HUES64 (cell line): ENCODE measurements at regions not wholly inside any gene's neighbourhood (a gene's known extent, or its start where the extent isn't known, plus 50 kb on each side); places are given as distances from the start of the nearest gene placed in this dataset.

Experiments
- H3K27ac ChIP-seq: 2 replicates; pipeline ENCODE4 v1.7.0; 2013; ENCODE audit warnings: low read depth, low read length, inconsistent platforms
- H3K27me3 ChIP-seq: 2 replicates; pipeline ENCODE4 v1.6.1; 2013; ENCODE audit warnings: mild to moderate bottlenecking, low read length; ENCODE audit not compliant: insufficient read depth
- H3K36me3 ChIP-seq: 2 replicates; pipeline ENCODE4 v1.6.1; 2013; ENCODE audit warnings: mild to moderate bottlenecking, low read length; ENCODE audit not compliant: insufficient read depth
- H3K4me1 ChIP-seq: 2 replicates; pipeline ENCODE4 v1.6.1; 2013; ENCODE audit warnings: mild to moderate bottlenecking, low read length, moderate library complexity; ENCODE audit not compliant: insufficient read depth
- H3K4me3 ChIP-seq: 2 replicates; pipeline ENCODE4 v1.5.1; 2013; ENCODE audit warnings: mild to moderate bottlenecking, low read length, moderate library complexity
- H3K9ac ChIP-seq: 2 replicates; pipeline ENCODE4 v1.6.1; 2013; ENCODE audit warnings: mild to moderate bottlenecking, low read depth, low read length
- H3K9me3 ChIP-seq: 2 replicates; pipeline ENCODE4 v1.6.1; 2013; ENCODE audit warnings: low read depth, low read length; ENCODE audit not compliant: insufficient read depth
- WGBS: fragments of 150-250, 120-280 bp; methylation state at CpG from one replicate; pipeline ENCODE4 v1.1.7; 2013; ENCODE audit warnings: missing lambda C conversion rate; 5-methylcytosine and 5-hydroxymethylcytosine counted together

GRCh38 chr12:114764510-114764909 is 80.5 kb upstream of the TBX3 start:
- H3K36me3 ChIP-seq: no peaks in the 10 kb centered on the region
- no peaks in the 10 kb centered on the region for H3K9me3 ChIP-seq
- H3K27ac ChIP-seq: no peak overlapping the region
- no peaks in the 10 kb centered on the region for H3K27me3 ChIP-seq
- H3K4me1 ChIP-seq: no peaks in the 10 kb centered on the region
- WGBS: 74% methylated on average over 6 of the region's 6 CpGs
- H3K9ac ChIP-seq: no peak overlapping the region
- no peak overlapping the region for H3K4me3 ChIP-seq

GRCh38 chr12:114762490-114763110 is 78.6 kb upstream of the TBX3 start:
- H3K9me3 ChIP-seq: no peaks in the 10 kb centered on the region
- H3K4me3 ChIP-seq: no peak overlapping the region
- H3K4me1 ChIP-seq: no peaks in the 10 kb centered on the region
- no peaks in the 10 kb centered on the region for H3K36me3 ChIP-seq
- H3K27me3 ChIP-seq: no peaks in the 10 kb centered on the region
- H3K9ac ChIP-seq: no peak overlapping the region
- 94% methylated on average over 22 of the region's 22 CpGs for WGBS
- H3K27ac ChIP-seq: no peak overlapping the region

GRCh38 chr12:114760151-114760877 is 76.3 kb upstream of the TBX3 start:
- no peak overlapping the region for H3K27ac ChIP-seq
- no peaks in the 10 kb centered on the region for H3K27me3 ChIP-seq
- no peak overlapping the region for H3K9ac ChIP-seq
- WGBS: 90% methylated on average over 10 of the region's 10 CpGs
- no peaks in the 10 kb centered on the region for H3K9me3 ChIP-seq
- H3K36me3 ChIP-seq: no peaks in the 10 kb centered on the region
- H3K4me3 ChIP-seq: no peak overlapping the region
- H3K4me1 ChIP-seq: no peaks in the 10 kb centered on the region

GRCh38 chr12:114759635-114760034 is 75.7 kb upstream of the TBX3 start:
- no peaks in the 10 kb centered on the region for H3K36me3 ChIP-seq
- H3K27me3 ChIP-seq: no peaks in the 10 kb centered on the region
- H3K4me1 ChIP-seq: no peaks in the 10 kb centered on the region
- H3K4me3 ChIP-seq: no peak overlapping the region
- WGBS: 97% methylated on average over 11 of the region's 11 CpGs
- no peaks in the 10 kb centered on the region for H3K9me3 ChIP-seq
- H3K9ac ChIP-seq: no peak overlapping the region
- no peak overlapping the region for H3K27ac ChIP-seq

- Histone ChIP-seq H3K4me1 (no peaks in the 10 kb centered on the region), H3K9ac (no peak overlapping the region), H3K27me3 (no peaks in the 10 kb centered on the region), H3K27ac (no peak overlapping the region), H3K36me3 (no peaks in the 10 kb centered on the region), H3K9me3 (no peaks in the 10 kb centered on the region), H3K4me3 (no peak overlapping the region)
- 84% methylated on average over 4 of the region's 4 CpGs for WGBS
Measured at GRCh38 chr12:114757684-114758325, 73.8 kb upstream of the TBX3 start.

- peaks cover 10% of the 10 kb centered on the region for H3K27me3 ChIP-seq
- no peak overlapping the region for H3K9ac ChIP-seq
- H3K36me3 ChIP-seq: no peaks in the 10 kb centered on the region
- 89% methylated on average over 7 of the region's 8 CpGs for WGBS
- peaks cover 5% of the 10 kb centered on the region; the same call in 1 of the 2 replicates for H3K4me1 ChIP-seq
- H3K27ac ChIP-seq: no peak overlapping the region
- H3K9me3 ChIP-seq: no peaks in the 10 kb centered on the region
- H3K4me3 ChIP-seq: no peak overlapping the region
Measured at GRCh38 chr12:114752217-114752616, 68.2 kb upstream of the TBX3 start.

GRCh38 chr12:114751712-114752111 is 67.7 kb upstream of the TBX3 start:
- H3K27ac ChIP-seq: no peak overlapping the region
- no peaks in the 10 kb centered on the region for H3K36me3 ChIP-seq
- no peak overlapping the region for H3K4me3 ChIP-seq
- no peak overlapping the region for H3K9ac ChIP-seq
- peaks cover 10% of the 10 kb centered on the region for H3K27me3 ChIP-seq
- H3K4me1 ChIP-seq: peaks cover 6% of the 10 kb centered on the region; the same call in 1 of the 2 replicates
- WGBS: 55% methylated on average over 2 of the region's 2 CpGs
- H3K9me3 ChIP-seq: no peaks in the 10 kb centered on the region

- Histone ChIP-seq H3K9ac (no peak overlapping the region), H3K4me1 (peaks cover 9% of the 10 kb centered on the region; the same call in 1 of the 2 replicates), H3K4me3 (no peak overlapping the region), H3K36me3 (no peaks in the 10 kb centered on the region), H3K27me3 (peaks cover 10% of the 10 kb centered on the region), H3K9me3 (no peaks in the 10 kb centered on the region), H3K27ac (no peak overlapping the region)
- 95% methylated on average over 10 of the region's 11 CpGs for WGBS
Measured at GRCh38 chr12:114750917-114751316, 66.9 kb upstream of the TBX3 start.

- Histone ChIP-seq H3K9ac (no peak overlapping the region), H3K27me3 (peaks cover 10% of the 10 kb centered on the region), H3K4me3 (no peak overlapping the region), H3K36me3 (no peaks in the 10 kb centered on the region), H3K27ac (no peak overlapping the region), H3K9me3 (no peaks in the 10 kb centered on the region), H3K4me1 (peaks cover 9% of the 10 kb centered on the region; the same call in 1 of the 2 replicates)
- WGBS: 89% methylated on average over 2 of the region's 3 CpGs
Measured at GRCh38 chr12:114749065-114749464, 65.1 kb upstream of the TBX3 start.

GRCh38 chr12:114747012-114747858 is 63.3 kb upstream of the TBX3 start:
- H3K9ac ChIP-seq: no peak overlapping the region
- H3K27ac ChIP-seq: no peak overlapping the region
- 81% methylated on average over 20 of the region's 20 CpGs for WGBS
- H3K27me3 ChIP-seq: peaks cover 10% of the 10 kb centered on the region
- H3K4me1 ChIP-seq: peaks cover 7% of the 10 kb centered on the region; the same call in 1 of the 2 replicates
- no peaks in the 10 kb centered on the region for H3K36me3 ChIP-seq
- H3K9me3 ChIP-seq: no peaks in the 10 kb centered on the region
- H3K4me3 ChIP-seq: no peak overlapping the region
